Small intestine (tissue), 7 donors: ENCODE measurements at regions not wholly inside any gene's neighbourhood (a gene's known extent, or its start where the extent isn't known, plus 50 kb on each side); places are given as distances from the start of the nearest gene placed in this dataset.

Experiments
- DNase-seq, 2 donors: peaks; one replicate each; pipeline versions ENCODE4 v3.0.0 to v3.0.0-alpha.2; 2013
- FAIRE-seq: peaks from 2 replicates; lab custom pipeline; 2012; peaks lifted over from hg19 to GRCh38; lab: Jason Lieb, UNC
- H3K27ac ChIP-seq, 3 donors: one replicate each; pipeline ENCODE4 v1.5.1; 2013; ENCODE audit warnings: low read length in 2 of 3, mild to moderate bottlenecking in 2 of 3, control low read depth in 1 of 3, inconsistent platforms in 1 of 3, low read depth in 1 of 3, moderate library complexity in 1 of 3
- H3K27me3 ChIP-seq, 3 donors: one replicate each; pipeline ENCODE4 v1.6.1; 2013; ENCODE audit warnings: low read length in 3 of 3, inconsistent platforms in 1 of 3; ENCODE audit not compliant: control insufficient read depth in 3 of 3, insufficient read depth in 3 of 3
- H3K36me3 ChIP-seq, 3 donors: one replicate each; pipeline ENCODE4 v1.6.1; 2013; ENCODE audit warnings: low read length in 3 of 3, inconsistent platforms in 1 of 3, low read depth in 1 of 3, mild to moderate bottlenecking in 1 of 3, moderate library complexity in 1 of 3; ENCODE audit not compliant: control insufficient read depth in 3 of 3, insufficient read depth in 2 of 3
- H3K4me1 ChIP-seq, 3 donors: one replicate each; pipeline ENCODE4 v1.6.1; 2013; ENCODE audit warnings: low read length in 2 of 3, inconsistent platforms in 1 of 3, low read depth in 1 of 3, mild to moderate bottlenecking in 1 of 3, moderate library complexity in 1 of 3; ENCODE audit not compliant: control insufficient read depth in 3 of 3, insufficient read depth in 2 of 3
- H3K4me3 ChIP-seq, 3 donors: one replicate each; pipeline ENCODE4 v1.5.1; 2013; ENCODE audit warnings: low read length in 3 of 3, control low read depth in 1 of 3, inconsistent platforms in 1 of 3, low read depth in 1 of 3, mild to moderate bottlenecking in 1 of 3, moderate library complexity in 1 of 3
- H3K9me3 ChIP-seq, 2 donors: one replicate each; pipeline ENCODE4 v1.6.1; 2013; ENCODE audit warnings: low read depth in 1 of 2, low read length in 1 of 2; ENCODE audit not compliant: control insufficient read depth in 2 of 2, insufficient read depth in 1 of 2
- WGBS, 3 donors: extraction: QIAGEN DNeasy Blood & Tissue Kit; methylation state at CpG; one replicate each; pipeline ENCODE4 v1.1.7; 2013; 5-methylcytosine and 5-hydroxymethylcytosine counted together
- donor health status: healthy with polysubstance abuse.
- donor health status: control.
- donor health status: control.
- donor health status: Bipolar disorder and iron deficiency.
- donor health status: healthy.

DNA sequence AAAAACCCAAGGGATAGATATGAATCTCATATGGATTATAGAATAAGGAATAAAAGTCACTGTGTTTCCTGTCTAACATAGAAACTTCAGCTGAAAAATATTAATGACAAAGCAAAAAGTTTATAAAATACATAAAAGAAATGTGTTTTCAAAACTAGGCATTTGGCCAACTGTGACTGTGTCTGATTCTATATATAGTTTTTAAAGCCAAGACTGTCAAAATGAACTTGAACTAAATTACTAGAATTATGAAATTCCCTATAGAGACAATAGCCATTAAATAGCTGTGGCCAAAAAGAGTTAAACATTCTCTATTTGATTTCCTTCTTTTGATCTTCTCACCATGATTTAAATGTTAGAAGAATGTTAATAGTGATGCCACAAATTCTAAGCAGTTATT lies 311.2 kb upstream of the SEMA3D start:
- Histone ChIP-seq H3K9me3 (peaks cover 0 to 11% of the 10 kb centered on the region in 2 donors), H3K27me3 (no peaks in the 10 kb centered on the region), H3K27ac (no peak overlapping the region), H3K4me3 (no peak overlapping the region), H3K4me1 (no peaks in the 10 kb centered on the region), H3K36me3 (no peaks in the 10 kb centered on the region)
- FAIRE-seq (no peak), DNase-seq (no peak)

DNA sequence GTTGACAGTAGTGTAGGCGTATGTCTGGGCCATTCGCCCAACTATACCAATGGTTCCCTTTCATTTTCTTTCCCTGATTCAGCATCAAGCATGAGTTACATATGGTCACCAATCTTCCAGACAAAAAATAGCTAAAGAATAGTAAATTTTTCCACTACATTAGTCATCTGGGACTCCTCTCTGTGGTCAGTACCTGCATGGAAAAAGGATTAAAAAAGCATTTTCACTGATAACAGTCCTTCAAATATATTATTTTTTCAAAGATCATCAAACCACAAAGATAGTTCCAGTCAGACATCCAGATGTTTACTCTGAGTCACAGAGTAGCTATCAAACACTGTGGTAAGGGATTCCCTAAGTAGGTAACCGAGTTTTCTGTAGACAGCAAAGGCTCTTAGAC lies 302.6 kb upstream of the SEMA3D start:
- H3K9me3 ChIP-seq, result no peaks in the 10 kb centered on the region
- no peak for FAIRE-seq
- no peaks in the 10 kb centered on the region for H3K27me3 ChIP-seq
- no peak for DNase-seq
- 71 to 78% (median 78%) methylated on average over 3 of the region's 3 CpGs for WGBS, 3 donors
- H3K4me3 ChIP-seq, result no peak overlapping the region
- no peaks in the 10 kb centered on the region for H3K36me3 ChIP-seq
- no peaks in the 10 kb centered on the region for H3K4me1 ChIP-seq
- H3K27ac ChIP-seq, result no peak overlapping the region

DNA sequence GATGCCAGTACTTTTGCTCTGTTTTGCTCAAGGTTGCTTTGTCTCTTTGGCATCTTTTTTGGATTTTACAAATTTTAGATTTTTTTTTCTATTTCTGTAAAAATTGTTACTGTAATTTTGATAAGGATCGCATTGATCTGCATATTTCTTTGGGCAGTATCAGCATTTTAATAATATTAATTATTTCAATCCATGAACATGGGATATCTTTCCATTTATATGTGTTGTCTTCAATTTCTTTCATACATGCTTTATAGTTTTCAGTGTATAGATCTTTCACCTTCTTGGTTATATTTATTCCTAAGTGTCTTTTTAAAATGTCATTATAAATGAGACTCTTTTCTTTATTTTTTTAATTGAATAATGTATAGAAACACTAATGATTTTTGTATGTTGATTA lies 301.6 kb upstream of the SEMA3D start:
- no peak for FAIRE-seq
- 89 to 94% (median 89%) methylated on average over 1 of the region's 1 CpG for WGBS, 3 donors
- H3K27me3 ChIP-seq, result no peaks in the 10 kb centered on the region

DNA sequence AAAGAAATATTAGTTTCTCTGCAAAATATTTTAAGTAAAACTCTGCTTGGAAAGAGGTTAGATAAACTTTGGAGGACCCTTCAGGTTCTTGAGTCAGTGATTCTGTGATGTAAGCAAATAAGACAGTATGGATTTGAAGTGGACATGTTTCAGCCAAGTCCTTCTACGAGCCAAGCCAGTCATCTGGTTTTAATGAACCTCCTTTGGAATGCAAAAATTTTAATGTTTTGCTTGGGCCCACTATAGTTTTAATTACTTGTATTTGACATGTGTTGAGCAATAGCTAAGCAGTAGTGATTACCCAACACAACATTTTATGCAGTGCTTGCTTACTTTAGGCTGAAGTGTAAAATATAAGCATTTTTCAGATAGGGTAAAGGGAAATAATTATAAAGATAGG lies 296.3 kb upstream of the SEMA3D start:
- DNase-seq (no peak), FAIRE-seq (no peak)
- Histone ChIP-seq H3K36me3 (no peaks in the 10 kb centered on the region), H3K4me3 (no peak overlapping the region), H3K27ac (no peak overlapping the region), H3K9me3 (no peaks in the 10 kb centered on the region), H3K4me1 (no peaks in the 10 kb centered on the region), H3K27me3 (no peaks in the 10 kb centered on the region)
- 46 to 69% (median 59%) methylated on average over 1 of the region's 1 CpG for WGBS, 3 donors

More for the DNA sequence above, 301.6 kb upstream of the SEMA3D start:
- no peak for DNase-seq
- H3K4me3 ChIP-seq, result no peak overlapping the region
- H3K4me1 ChIP-seq, result no peaks in the 10 kb centered on the region
- H3K27ac ChIP-seq, result no peak overlapping the region
- no peaks in the 10 kb centered on the region for H3K36me3 ChIP-seq
- H3K9me3 ChIP-seq, result no peaks in the 10 kb centered on the region

DNA sequence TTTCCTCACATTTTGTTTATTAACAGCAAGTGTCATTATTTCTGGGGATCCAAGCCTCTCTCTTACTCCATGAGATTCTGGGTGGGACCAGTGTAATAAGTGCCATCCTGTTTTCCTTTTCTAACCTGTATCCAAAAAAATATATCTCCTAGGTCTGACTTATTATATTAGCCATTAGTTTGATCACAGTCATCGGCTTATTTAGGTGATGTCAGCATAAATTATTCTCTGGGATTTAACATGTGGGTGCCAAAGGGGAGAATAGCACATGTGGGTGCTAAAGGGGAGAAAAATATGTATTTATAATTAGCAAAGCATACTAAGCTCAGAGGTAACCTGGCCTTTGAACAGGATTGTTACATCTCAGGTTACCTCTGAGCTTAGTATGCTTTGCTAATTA lies 293.8 kb upstream of the SEMA3D start:
- FAIRE-seq (no peak), DNase-seq (no peak)
- H3K36me3 ChIP-seq, result no peaks in the 10 kb centered on the region
- no peak overlapping the region for H3K4me3 ChIP-seq
- no peaks in the 10 kb centered on the region for H3K9me3 ChIP-seq
- no peak overlapping the region for H3K27ac ChIP-seq
- no peaks in the 10 kb centered on the region for H3K4me1 ChIP-seq
- no peaks in the 10 kb centered on the region for H3K27me3 ChIP-seq
- 84 to 89% (median 86%) methylated on average over 1 of the region's 1 CpG for WGBS, 3 donors

DNA sequence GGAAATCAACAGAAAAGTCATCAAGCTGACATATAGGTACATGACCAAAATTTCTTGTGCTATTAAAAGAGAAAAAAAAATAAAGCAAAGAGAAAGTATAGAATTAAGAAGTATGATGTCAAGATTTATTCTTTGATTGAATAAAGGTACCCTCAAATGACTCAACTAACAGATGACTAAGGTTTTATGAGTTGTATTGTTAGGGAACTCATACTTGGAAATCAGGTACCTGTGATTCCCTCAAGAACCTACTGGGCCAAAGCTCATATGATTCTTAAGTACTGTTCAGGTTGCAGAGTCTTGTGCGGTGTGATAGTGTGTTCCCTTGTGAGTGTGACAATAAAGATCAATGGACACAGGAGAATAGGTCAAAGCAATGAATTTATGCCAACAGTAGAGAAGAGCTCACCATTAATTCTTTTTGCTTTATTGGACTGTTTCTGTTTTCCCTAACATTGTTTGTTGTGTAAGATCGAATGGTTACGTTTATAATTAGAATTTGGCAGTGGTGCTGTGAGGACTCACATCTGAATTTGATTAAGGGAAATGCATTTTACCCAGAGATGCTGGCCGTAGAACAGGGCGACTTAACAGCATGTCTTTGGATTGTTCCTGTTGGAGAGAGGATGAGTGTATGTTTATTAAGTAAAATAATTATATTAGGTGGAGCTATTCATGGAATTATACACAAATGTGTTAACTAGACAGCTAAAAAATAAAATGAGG lies 293.2 kb upstream of the SEMA3D start:
- DNase-seq (no peak), FAIRE-seq (no peak)
- Histone ChIP-seq H3K36me3 (no peaks in the 10 kb centered on the region), H3K27ac (no peak overlapping the region), H3K4me1 (no peaks in the 10 kb centered on the region), H3K27me3 (no peaks in the 10 kb centered on the region), H3K9me3 (no peaks in the 10 kb centered on the region), H3K4me3 (no peak overlapping the region)
- WGBS, 3 donors, result 63 to 69% (median 68%) methylated on average over 5 of the region's 5 CpGs

DNA sequence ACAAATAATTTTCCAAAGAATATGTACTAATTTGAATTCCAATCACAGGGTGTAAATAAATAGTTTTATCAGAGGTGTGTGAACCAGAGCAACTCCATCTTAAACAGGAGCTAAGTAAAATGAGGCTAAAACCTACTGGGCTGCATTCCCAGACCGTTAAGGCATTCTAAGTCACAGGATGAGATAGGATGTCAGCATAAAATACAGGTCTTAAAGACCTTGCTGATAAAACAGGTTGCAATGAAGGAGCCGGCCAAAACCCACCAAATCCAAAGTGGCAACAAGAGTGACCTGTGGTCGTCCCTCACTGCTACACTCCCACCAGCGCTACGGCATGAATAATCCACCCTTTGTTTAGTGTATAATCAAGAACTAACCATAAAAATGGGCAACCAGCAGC lies 291.7 kb upstream of the SEMA3D start:
- Histone ChIP-seq H3K4me1 (no peaks in the 10 kb centered on the region), H3K27me3 (no peaks in the 10 kb centered on the region), H3K36me3 (no peaks in the 10 kb centered on the region), H3K4me3 (no peak overlapping the region), H3K9me3 (no peaks in the 10 kb centered on the region), H3K27ac (no peak overlapping the region)
- DNase-seq (no peak), FAIRE-seq (no peak)
- WGBS, 3 donors, result 64 to 77% (median 65%) methylated on average over 5 of the region's 5 CpGs

DNA sequence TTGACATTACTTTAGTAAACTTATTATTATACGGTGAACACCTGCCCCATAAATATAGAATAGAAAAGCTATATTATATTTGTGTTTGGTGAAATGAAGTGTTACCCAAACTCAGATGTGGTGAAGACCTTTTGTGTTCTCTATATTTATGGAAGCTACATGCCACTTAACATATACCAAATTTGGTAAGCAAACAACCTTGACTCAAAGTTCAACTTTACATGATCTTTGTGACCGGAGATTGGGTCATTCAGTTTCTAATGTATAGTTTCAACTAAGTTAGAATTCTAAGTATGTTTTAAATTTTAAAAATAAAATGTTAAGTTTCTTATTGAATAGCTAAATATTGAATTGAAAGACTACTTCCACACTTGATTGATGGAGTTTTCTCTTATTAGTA lies 288.6 kb upstream of the SEMA3D start:
- no peaks in the 10 kb centered on the region for H3K4me1 ChIP-seq
- 84 to 86% (median 85%) methylated on average over 2 of the region's 2 CpGs for WGBS, 3 donors
- H3K27me3 ChIP-seq, result no peaks in the 10 kb centered on the region
- no peak overlapping the region for H3K4me3 ChIP-seq
- no peaks in the 10 kb centered on the region for H3K36me3 ChIP-seq
- no peak for FAIRE-seq
- DNase-seq, result no peak
- no peaks in the 10 kb centered on the region for H3K9me3 ChIP-seq
- H3K27ac ChIP-seq, result no peak overlapping the region

DNA sequence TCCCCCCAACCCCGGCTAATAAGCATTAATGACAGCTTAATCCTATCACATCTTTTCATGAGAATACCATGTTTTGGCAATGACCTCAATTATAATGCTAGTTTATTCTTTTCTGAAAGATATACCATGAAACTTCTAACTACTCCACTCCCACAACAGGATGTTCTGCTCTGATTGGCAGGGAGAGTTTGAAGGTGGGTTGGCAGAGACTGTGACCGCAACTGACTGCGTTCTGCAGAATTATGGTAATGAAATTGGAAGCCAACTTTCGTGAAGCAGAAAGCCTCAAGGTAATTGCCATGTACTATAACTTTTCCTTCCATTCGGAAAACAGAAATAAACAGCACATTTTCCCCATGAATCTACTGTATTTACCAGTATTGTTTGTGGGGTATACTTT lies 288.2 kb upstream of the SEMA3D start:
- no peaks in the 10 kb centered on the region for H3K27me3 ChIP-seq
- no peaks in the 10 kb centered on the region for H3K4me1 ChIP-seq
- no peak overlapping the region for H3K27ac ChIP-seq
- 81 to 89% (median 88%) methylated on average over 5 of the region's 5 CpGs for WGBS, 3 donors
- FAIRE-seq (no peak), DNase-seq (no peak)
- H3K9me3 ChIP-seq, result no peaks in the 10 kb centered on the region
- H3K36me3 ChIP-seq, result no peaks in the 10 kb centered on the region
- H3K4me3 ChIP-seq, result no peak overlapping the region
